ENCODE measurements at regions not wholly inside any gene's neighbourhood (a gene's known extent, or its start where the extent isn't known, plus 50 kb on each side); places are given as distances from the start of the nearest gene placed in this dataset.

DNA sequence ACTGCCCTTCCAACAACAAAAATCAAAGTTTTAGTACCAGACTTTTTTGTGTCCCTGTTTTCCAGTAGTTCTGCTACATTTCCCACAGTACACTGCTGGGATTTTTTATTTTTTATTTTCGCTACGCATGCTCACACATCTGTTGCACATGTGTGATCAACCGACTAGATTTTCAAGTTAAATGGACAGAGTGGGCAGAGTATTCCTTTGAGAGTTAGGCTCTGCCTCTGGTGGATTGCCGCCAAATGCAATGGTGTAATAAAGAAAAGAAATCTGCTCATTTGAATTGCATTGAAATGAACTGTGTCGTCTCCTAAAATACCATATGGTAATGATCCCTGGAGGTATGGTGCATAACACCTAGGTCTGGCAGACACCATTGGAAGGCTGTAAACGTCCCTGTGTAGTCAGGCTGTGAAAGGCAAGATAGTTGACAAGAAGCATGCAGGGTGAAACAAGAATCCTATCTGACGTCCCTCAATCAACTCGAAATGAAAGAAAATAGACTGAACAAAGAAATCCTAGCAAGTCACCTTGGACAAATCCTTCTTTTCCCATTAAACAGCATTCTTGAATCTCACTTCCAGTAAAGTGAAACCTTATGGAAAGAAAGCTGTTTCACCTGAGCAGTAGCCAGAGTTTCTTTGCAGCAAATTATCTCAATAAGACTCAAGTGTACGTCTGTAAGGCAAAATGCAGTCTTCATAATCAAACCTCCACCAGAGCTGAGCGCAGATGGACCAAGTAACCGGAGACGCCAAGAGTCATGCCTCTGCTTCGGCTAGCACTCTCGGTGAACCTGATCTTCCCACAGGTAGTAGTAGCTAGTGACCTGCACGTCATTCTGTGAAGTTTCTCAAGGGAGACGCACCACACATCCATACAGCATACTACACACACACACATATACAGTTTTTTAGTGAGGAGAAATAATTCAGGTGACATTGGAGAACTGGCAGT is 357.3 kb downstream of the CRPPA start:
- TF ChIP-seq, protein P1, sequence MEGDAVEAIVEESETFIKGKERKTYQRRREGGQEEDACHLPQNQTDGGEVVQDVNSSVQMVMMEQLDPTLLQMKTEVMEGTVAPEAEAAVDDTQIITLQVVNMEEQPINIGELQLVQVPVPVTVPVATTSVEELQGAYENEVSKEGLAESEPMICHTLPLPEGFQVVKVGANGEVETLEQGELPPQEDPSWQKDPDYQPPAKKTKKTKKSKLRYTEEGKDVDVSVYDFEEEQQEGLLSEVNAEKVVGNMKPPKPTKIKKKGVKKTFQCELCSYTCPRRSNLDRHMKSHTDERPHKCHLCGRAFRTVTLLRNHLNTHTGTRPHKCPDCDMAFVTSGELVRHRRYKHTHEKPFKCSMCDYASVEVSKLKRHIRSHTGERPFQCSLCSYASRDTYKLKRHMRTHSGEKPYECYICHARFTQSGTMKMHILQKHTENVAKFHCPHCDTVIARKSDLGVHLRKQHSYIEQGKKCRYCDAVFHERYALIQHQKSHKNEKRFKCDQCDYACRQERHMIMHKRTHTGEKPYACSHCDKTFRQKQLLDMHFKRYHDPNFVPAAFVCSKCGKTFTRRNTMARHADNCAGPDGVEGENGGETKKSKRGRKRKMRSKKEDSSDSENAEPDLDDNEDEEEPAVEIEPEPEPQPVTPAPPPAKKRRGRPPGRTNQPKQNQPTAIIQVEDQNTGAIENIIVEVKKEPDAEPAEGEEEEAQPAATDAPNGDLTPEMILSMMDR (IDR thresholded peaks at IDR 0.05) = no peak
- TF ChIP-seq POLR2A (IDR thresholded peaks at IDR 0.05) = no peak
